Caki2 (cell line): ENCODE measurements at regions not wholly inside any gene's neighbourhood (a gene's known extent, or its start where the extent isn't known, plus 50 kb on each side); places are given as distances from the start of the nearest gene placed in this dataset.
"Not testable (repeated sequence)": the region's sequence is repeated elsewhere in the genome, so short reads cannot be mapped to it uniquely, and the experiment has no call there.

Source experiments
- DNase-seq: peaks from one replicate; pipeline ENCODE4 v3.0.0-alpha.2; 2015; ENCODE audit warnings: low read depth
- in situ Hi-C: cut with HindIII; loops from 2 replicates; pipeline ENCODE4 v1.10.0; 2016; ENCODE audit warnings: low sequenced_read_pairs, low pct_unique_long_range_greater_than_20kb, mixed read lengths

DNA sequence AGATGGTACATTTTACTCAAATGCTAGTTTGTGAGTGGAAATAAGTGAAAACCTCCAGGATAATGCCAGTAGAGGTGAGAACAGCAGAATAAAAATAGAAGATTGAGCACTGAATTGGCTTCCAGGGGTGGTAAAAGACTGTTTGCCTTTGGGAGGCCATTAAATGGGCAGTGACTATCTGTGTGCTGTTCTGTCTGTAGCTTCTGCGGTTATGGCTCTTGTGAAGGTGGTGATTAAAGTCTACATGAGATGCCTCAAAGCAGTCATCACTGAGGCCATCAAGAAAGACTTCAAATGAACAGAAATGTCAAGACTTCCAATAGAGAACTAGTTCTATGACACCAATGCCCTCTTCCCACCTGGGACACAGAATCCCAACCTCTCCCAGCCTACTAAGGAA lies 108.8 kb downstream of the EFHB start:
- in situ Hi-C loops: no loop called here
- DNase-seq: no peak

DNA sequence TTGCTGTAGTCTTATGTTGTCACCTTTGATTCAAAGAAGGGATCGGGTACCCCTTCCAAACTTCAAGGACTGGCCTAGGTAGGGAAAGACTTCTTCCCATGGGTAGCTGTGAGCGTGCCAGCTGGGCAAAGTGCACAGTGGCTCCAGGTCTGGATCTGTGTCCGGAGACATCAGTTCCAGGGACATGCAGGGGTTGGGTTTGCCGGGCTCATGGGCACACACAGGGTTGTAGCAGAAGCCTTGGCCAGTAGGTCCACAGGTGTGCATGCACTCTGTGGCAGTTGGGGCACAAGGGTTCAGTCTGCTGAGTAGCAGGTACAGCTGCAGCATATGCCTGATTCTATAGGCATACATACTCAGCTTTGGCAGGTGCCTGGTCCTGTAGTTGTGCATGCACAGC lies 111.2 kb downstream of the EFHB start:
- in situ Hi-C loops: no loop called here
- DNase-seq: no peak

- in situ Hi-C loops: no loop called here
- DNase-seq: no peak
These were observed 117.4 kb downstream of the EFHB start for GRCh38 chr3:19816631-19817030.

DNA sequence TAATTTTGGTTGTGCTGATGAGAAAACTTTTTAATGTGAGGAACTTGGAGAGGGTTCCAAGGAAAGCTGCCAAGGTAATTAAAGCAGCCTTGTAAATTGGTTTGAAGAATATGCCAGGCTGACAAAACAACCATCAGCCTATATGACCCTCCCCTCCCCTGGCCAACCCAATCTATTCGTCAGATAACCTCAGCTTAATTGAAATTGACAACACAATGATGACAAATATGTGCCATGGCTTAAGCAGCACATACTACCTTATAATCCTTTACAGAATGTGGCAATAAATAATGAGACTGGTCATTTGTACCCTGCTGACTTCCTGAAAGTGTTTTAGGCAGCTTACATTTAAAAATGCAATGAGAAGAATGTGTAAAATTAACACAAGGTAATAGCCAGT lies 118.2 kb downstream of the EFHB start:
- DNase-seq: no peak
- in situ Hi-C loops: no loop called here

GRCh38 chr3:19813743-19814142 lies 120.3 kb downstream of the EFHB start:
- DNase-seq, in situ Hi-C loops: not testable (repeated sequence)

DNA sequence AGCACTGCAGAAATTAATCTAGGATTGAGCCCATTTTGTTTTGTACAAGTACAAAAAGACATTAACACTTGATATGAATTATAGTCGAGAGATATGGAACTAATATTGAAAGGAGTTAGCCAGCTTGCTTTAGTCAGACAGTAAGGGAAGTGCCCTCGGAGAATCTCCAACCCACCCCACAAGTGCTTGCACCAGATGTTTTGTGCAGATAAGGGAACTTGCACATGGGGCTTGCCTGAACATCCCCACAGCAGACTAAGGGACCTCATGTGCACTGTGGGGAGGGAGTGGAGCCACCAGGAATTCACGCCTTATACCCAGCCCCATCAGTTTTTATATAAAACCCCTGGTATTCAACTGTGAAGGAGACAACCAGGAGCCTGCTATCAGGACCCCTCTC lies 122.3 kb downstream of the EFHB start:
- in situ Hi-C loops: no loop called here
- no peak for DNase-seq

- in situ Hi-C loops: no loop called here
- no peak for DNase-seq
These were observed 125.2 kb downstream of the EFHB start for GRCh38 chr3:19808834-19809233.

DNA sequence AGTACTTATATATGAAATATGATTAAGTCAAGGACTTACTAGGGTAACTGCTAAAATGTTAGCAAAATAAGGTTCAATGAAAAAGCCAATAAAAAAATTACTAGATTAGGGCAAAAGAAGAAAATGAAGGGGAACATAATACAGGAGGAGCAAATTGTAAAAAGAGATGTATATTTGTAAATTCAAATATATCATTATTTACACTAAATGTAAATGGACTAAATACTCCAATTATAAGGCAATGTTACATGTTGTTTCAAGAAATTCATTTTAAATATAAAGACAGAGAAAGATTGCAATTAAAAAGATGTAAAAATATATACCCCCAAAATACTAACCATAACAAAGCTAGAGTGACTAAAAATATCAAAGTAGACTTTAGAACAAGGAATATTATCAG lies 134.1 kb downstream of the EFHB start:
- no peak for DNase-seq
- in situ Hi-C loops: no loop called here

DNA sequence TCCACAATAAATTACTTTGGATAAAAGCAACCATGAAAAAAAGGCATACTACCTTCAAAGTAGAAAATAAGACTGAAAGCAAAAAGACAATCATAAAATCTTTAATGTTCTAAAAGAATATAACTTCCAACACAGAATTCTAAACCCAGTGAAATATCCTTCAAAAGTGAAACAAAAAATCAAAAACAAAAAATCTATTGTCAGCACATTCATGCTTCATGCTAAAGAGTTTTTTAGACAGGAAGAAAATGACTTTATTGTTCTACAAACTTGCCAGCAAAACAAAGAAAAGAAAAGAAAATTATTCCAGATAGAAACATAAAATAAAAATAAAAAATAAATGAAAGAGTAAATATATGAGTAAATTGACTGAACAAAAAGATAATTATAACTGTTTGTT lies 134.9 kb downstream of the EFHB start:
- in situ Hi-C loops: no loop called here
- DNase-seq: no peak

DNA sequence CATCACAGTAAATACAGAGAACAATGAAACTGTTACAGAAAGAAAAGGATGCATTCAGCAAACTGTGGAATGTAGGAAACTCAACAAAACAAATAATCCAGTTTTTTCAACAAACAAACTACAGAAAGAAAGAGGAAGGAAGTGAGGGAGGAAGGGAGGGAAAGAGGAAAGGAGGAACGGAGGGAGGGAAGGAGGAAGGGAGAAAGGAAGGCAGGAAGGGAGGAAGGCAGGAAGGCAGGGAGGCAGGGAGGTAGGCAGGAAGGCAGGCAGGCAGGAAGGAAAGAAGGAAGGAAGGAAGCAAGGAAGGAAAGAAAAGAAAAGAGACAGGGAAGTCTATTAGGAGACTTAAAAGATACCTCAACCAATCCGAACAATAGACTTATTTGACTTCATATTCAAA lies 135.7 kb downstream of the EFHB start:
- DNase-seq: no peak
- in situ Hi-C loops: no loop called here

DNA sequence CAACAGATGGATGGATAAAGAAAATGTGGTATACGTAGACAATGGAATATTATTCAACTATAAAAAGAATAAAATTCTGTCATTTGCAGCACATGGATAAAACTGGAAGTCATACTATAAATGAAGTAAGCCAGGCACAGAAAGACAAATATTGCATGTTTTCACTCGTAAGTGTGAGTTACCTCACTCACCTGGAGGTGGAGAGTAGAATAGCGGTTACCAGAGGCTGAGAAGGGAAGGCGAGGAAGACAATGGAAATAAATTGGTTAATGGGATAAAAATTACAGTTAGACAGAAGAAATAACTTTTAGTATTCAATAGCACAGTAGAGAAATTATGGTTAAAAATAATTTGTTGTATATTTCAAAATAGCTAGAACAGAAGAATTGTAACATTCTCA lies 141.6 kb downstream of the EFHB start:
- in situ Hi-C loops: no loop called here
- no peak for DNase-seq

DNA sequence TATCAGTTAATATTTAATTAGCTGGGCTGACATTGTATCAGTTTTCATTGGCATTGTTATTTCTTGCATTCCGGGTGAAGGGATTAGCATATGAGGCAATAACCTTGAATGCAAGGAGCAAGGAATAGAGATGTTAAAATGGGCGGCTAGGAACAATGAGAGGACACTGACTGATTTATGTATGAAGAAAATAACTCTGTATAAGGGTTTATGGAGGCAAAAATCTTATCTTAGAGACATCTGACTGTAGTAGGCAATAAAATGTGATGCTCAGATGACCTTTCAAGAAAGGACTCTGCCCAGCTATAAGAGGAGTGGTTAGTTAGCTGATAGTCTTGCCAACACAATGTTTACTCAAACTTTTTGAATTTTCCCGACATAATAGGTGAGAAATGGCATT lies 158.3 kb downstream of the EFHB start:
- no peak for DNase-seq
- in situ Hi-C loops: no loop called here

- DNase-seq: no peak
- in situ Hi-C loops: no loop called here
These were observed 164.3 kb downstream of the EFHB start for GRCh38 chr3:19769694-19770093.

GRCh38 chr3:19765954-19766353 lies 168.1 kb downstream of the EFHB start:
- DNase-seq: no peak
- in situ Hi-C loops: no loop called here

- in situ Hi-C loops: no loop called here
- no peak for DNase-seq
These were observed 176.2 kb downstream of the EFHB start for GRCh38 chr3:19757773-19758172.

- in situ Hi-C loops: no loop called here
These were observed 184.5 kb downstream of the EFHB start for GRCh38 chr3:19749448-19750017.

DNA sequence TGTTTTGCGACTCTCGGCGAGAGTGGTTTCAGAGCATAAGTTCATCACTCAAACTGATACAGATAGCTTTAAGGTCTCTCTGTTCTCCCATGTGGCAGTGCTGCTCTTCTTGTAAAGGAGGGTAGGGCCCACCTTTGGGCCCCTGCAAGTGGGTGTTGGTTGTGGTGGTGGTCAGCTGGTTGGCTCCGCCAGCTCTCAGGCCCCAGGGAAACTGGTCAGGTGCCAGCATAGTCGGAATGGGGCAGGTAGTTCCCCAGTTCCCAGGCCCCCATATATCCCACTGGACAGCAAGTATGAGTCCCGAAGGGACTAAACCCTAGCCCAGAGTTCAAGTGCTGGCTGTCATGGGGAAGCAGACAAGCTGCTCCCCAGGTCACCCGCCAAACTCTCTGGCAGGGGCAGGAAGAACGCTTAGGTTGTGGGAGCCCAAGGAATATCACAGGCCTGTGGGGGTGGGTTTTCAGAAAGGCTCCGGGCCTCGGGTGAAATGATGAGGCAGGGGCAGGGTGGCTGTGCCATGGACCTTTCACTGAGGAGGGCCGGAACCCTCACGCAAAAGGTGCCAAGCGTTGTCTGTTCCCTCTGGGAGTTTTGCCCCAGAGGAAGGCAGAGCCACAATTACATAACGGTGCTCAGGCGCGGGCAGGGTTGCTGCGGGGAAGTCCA lies 185.1 kb downstream of the EFHB start:
- DNase-seq: no peak
- in situ Hi-C loops: no loop called here

More at GRCh38 chr3:19749448-19750017, 184.5 kb downstream of the EFHB start:
- no peak for DNase-seq

DNA sequence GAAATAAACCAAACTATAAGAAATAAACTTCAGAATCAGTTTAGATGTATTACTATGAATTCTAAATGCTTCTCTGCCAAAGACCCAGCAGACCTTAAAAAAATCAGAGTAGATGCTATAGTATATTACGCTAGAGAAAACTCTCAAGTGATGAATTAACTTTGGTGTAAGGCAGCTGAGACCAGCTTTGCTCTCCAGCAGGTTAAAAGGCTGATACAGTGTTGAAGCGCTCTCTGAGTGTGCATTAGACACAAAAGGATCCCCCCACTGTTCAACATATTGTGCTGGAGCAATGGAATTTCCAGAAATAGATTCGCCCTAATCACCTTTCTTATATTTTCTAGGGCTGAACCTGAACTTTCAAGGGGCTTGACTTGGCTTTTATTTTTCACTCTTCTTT lies 190.0 kb downstream of the EFHB start:
- no peak for DNase-seq
- in situ Hi-C loops: no loop called here

- DNase-seq: no peak
- in situ Hi-C loops: no loop called here
These were observed 191.1 kb downstream of the EFHB start for GRCh38 chr3:19742935-19743334.

DNA sequence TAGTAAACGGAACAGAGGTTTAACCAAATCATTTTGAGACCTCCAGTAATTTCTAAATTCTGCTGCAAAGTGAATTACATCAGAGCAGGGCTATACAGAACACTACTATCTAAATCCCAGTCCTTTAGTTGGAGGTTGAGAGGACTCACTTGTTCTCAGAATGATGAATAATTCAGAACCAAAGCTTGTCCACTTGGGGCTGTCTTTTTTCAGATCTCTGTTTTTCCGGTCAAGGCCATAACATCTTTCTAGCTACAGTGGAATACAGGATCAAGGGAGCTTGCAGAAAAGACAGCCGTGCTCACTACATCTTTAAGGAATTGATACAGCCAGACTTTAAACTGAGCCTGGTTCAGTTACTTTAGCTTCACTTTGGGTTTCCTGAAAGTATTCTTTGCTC lies 194.5 kb downstream of the EFHB start:
- in situ Hi-C loops: no loop called here
- no peak for DNase-seq
